Natural killer cell (primary cell): ENCODE measurements at regions not wholly inside any gene's neighbourhood (a gene's known extent, or its start where the extent isn't known, plus 50 kb on each side); places are given as distances from the start of the nearest gene placed in this dataset.

Source experiments
- ATAC-seq, 3 donors: fragments of 150-1000 bp in 2 of 3; fragments of 200-7000 bp in 1 of 3; cut with Tn5 transposase; 1 replicate in 1 of 3; 2 replicates in 2 of 3; pipeline ENCODE4 v1.10.0; 2021; ENCODE audit warnings: mild to moderate bottlenecking in 2 of 3, moderate library complexity in 2 of 3
- DNase-seq, 2 donors: peaks; one replicate each; pipeline versions ENCODE4 v3.0.0 to v3.0.0-alpha.2; 2013 to 2021; ENCODE audit warnings: mixed read lengths in 1 of 2
- H3K27ac ChIP-seq: one replicate; pipeline ENCODE4 v1.5.1; 2013; ENCODE audit warnings: mild to moderate bottlenecking, low read length
- H3K27me3 ChIP-seq: one replicate; pipeline ENCODE4 v1.6.1; 2013; ENCODE audit warnings: low read length; ENCODE audit not compliant: control insufficient read depth, insufficient read depth
- H3K36me3 ChIP-seq: one replicate; pipeline ENCODE4 v1.6.1; 2013; ENCODE audit warnings: low read length; ENCODE audit not compliant: control insufficient read depth, insufficient read depth
- H3K4me1 ChIP-seq: one replicate; pipeline ENCODE4 v1.6.1; 2013; ENCODE audit warnings: low read length; ENCODE audit not compliant: control insufficient read depth, insufficient read depth
- H3K4me3 ChIP-seq: one replicate; pipeline ENCODE4 v1.5.1; 2013; ENCODE audit warnings: low read length
- H3K9me3 ChIP-seq: one replicate; pipeline ENCODE4 v1.6.1; 2013; ENCODE audit warnings: low read length; ENCODE audit not compliant: control insufficient read depth, insufficient read depth
- H3K27ac Mint-ChIP-seq, 2 donors: one replicate each; pipeline ENCODE4 v1.8.0; 2022; ENCODE audit warnings: mild to moderate bottlenecking in 2 of 2, mixed read lengths in 2 of 2, moderate library complexity in 1 of 2
- H3K27me3 Mint-ChIP-seq, 2 donors: one replicate each; pipeline ENCODE4 v1.8.0; 2022; ENCODE audit warnings: low read depth in 2 of 2, mixed read lengths in 2 of 2
- H3K36me3 Mint-ChIP-seq: one replicate; pipeline ENCODE4 v1.8.0; 2022; ENCODE audit warnings: mixed read lengths
- H3K4me1 Mint-ChIP-seq, 2 donors: one replicate each; pipeline ENCODE4 v1.8.0; 2022; ENCODE audit warnings: mixed read lengths in 2 of 2
- H3K4me3 Mint-ChIP-seq: one replicate; pipeline ENCODE4 v1.8.0; 2022; ENCODE audit warnings: mild to moderate bottlenecking, moderate library complexity, mixed read lengths
- H3K9me3 Mint-ChIP-seq, 2 donors: one replicate each; pipeline ENCODE4 v1.8.0; 2022; ENCODE audit warnings: mixed read lengths in 2 of 2
- WGBS: methylation state at CpG from one replicate; pipeline ENCODE4 v1.1.7; 2013; ENCODE audit warnings: missing lambda C conversion rate; ENCODE audit not compliant: insufficient coverage; 5-methylcytosine and 5-hydroxymethylcytosine counted together
- intact Hi-C: fragments of 100-400 bp; cut with micrococcal nuclease; formaldehyde crosslinking; loops from one replicate; pipeline ENCODE4 v1.14.2; 2022
- TF ChIP-seq, protein P1 (sequence below): fragments of 200-600 bp; IDR thresholded peaks from one replicate; pipeline ENCODE4 v1.8.0; 2022; ENCODE audit warnings: antibody characterized with exemption

DNA sequence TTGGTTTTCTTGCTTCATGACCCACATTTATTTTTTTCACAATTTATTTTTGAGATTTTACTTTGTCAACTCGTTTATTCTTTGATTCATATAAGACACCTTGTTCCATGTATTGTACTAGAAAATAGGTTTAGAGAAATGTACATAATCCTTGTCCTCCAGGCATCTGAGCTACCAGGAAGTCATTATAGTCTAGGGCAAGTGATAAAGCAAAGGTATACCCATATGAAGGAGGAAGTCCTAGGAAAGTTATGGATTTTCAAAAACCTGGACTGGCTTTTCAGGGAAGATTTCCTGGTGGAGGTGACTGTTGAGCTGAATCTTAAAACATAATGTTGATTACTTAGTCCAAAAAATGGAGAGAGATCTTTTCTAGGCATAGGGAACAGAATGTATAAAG is 98.8 kb upstream of the SHISA6 start:
- H3K36me3 Mint-ChIP-seq = no peaks in the 10 kb centered on the region
- H3K27ac Mint-ChIP-seq = no peak overlapping the region
- intact Hi-C loops = no loop called here
- H3K4me1 Mint-ChIP-seq = no peaks in the 10 kb centered on the region
- DNase-seq (no peak), ATAC-seq (no peak)
- TF ChIP-seq, protein P1, sequence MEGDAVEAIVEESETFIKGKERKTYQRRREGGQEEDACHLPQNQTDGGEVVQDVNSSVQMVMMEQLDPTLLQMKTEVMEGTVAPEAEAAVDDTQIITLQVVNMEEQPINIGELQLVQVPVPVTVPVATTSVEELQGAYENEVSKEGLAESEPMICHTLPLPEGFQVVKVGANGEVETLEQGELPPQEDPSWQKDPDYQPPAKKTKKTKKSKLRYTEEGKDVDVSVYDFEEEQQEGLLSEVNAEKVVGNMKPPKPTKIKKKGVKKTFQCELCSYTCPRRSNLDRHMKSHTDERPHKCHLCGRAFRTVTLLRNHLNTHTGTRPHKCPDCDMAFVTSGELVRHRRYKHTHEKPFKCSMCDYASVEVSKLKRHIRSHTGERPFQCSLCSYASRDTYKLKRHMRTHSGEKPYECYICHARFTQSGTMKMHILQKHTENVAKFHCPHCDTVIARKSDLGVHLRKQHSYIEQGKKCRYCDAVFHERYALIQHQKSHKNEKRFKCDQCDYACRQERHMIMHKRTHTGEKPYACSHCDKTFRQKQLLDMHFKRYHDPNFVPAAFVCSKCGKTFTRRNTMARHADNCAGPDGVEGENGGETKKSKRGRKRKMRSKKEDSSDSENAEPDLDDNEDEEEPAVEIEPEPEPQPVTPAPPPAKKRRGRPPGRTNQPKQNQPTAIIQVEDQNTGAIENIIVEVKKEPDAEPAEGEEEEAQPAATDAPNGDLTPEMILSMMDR = no peak
- H3K9me3 Mint-ChIP-seq = no peaks in the 10 kb centered on the region
- H3K4me3 Mint-ChIP-seq = no peak overlapping the region
- Histone ChIP-seq H3K9me3 (no peaks in the 10 kb centered on the region), H3K36me3 (no peaks in the 10 kb centered on the region), H3K27me3 (no peaks in the 10 kb centered on the region), H3K4me3 (no peak overlapping the region), H3K27ac (no peak overlapping the region), H3K4me1 (no peaks in the 10 kb centered on the region)
- peaks cover 0 to 5% of the 10 kb centered on the region in 2 donors for H3K27me3 Mint-ChIP-seq
- WGBS = no CpG with 5 or more reads among the region's 1 CpG

DNA sequence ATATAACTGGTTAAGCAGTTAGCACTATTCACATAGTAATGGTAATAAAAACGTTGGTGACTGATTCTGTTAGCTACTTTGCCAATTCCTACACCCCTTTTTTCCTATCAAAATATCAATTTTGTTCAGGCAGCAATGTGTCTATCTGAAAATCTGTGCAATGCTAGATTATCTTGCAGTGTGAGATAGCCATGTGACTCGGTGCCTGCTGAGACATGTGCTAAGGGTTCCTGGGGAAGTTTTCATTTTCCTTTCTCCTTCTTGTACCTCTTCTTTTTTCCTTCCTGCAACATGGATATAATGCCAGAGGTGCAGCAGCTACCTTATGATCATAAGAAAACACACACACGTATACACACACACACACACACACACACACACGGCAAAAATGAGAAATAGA is 100.5 kb upstream of the SHISA6 start:
- H3K4me3 ChIP-seq = no peak overlapping the region
- no peak for ATAC-seq

DNA sequence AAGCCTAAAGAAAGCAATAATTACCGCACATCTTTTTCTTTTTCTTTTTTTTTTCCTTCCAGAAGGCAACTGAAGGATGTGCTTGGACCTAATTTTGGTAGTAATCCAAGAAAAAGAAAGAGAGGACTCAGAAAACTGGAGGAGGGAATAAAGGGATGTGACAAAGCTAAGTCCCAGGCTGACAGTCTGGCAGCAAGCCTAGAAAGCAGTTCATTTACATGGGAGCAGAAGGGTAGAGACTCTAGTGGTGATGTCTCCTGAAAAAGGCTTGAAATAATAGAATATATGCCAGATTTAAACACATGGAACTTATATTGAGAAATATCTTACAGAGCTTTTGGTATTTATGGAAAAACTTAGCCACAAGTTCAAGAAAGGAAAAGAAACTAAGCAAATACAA is 101.0 kb upstream of the SHISA6 start:
- TF ChIP-seq, protein P1 = no peak
- Mint-ChIP-seq H3K27ac (no peak overlapping the region), H3K9me3 (no peaks in the 10 kb centered on the region), H3K36me3 (no peaks in the 10 kb centered on the region), H3K4me1 (no peaks in the 10 kb centered on the region), H3K4me3 (no peak overlapping the region), H3K27me3 (peaks cover 0 to 5% of the 10 kb centered on the region in 2 donors)
- H3K27ac ChIP-seq = no peak overlapping the region
- no peak for DNase-seq
- H3K27me3 ChIP-seq = no peaks in the 10 kb centered on the region
- H3K36me3 ChIP-seq = no peaks in the 10 kb centered on the region
- no peaks in the 10 kb centered on the region for H3K4me1 ChIP-seq
- no peaks in the 10 kb centered on the region for H3K9me3 ChIP-seq
- no peak for ATAC-seq
- H3K4me3 ChIP-seq = no peak overlapping the region
- no CpG with 5 or more reads among the region's 1 CpG for WGBS
- intact Hi-C loops = no loop called here

More for the DNA sequence above, 100.5 kb upstream of the SHISA6 start:
- Histone ChIP-seq H3K27ac (no peak overlapping the region), H3K27me3 (no peaks in the 10 kb centered on the region), H3K9me3 (no peaks in the 10 kb centered on the region), H3K4me1 (no peaks in the 10 kb centered on the region), H3K36me3 (no peaks in the 10 kb centered on the region)
- 82% methylated on average over 1 of the region's 4 CpGs for WGBS
- intact Hi-C loops = no loop called here
- Mint-ChIP-seq H3K27ac (no peak overlapping the region), H3K4me1 (no peaks in the 10 kb centered on the region), H3K4me3 (no peak overlapping the region), H3K36me3 (no peaks in the 10 kb centered on the region), H3K27me3 (peaks cover 0 to 5% of the 10 kb centered on the region in 2 donors), H3K9me3 (no peaks in the 10 kb centered on the region)
- TF ChIP-seq, protein P1 = no peak
- no peak for DNase-seq

DNA sequence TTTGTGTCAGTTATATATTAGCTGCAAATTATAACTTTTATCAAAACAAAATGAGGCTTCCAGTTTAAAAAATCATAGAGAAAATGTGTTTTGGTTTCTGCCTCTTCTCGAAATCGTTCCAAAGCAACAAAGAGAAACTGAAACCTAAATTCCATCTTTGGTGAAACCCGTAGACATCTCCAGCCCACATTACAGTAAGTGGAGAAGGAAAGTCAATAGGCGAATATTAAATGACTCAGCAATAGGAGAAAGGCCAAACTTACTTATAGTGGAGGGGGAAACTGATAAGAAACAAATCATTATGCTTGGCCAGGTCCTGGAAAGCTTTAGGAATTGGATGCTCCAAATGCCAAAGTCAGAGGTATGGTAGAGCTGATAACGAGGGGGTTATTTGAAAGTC is 103.0 kb upstream of the SHISA6 start:
- H3K4me1 Mint-ChIP-seq = no peaks in the 10 kb centered on the region
- H3K27ac Mint-ChIP-seq = no peak overlapping the region
- H3K9me3 Mint-ChIP-seq = no peaks in the 10 kb centered on the region
- TF ChIP-seq, protein P1 = no peak
- H3K4me3 Mint-ChIP-seq = no peak overlapping the region
- ATAC-seq (no peak), DNase-seq (no peak)
- intact Hi-C loops = no loop called here
- Histone ChIP-seq H3K4me1 (no peaks in the 10 kb centered on the region), H3K36me3 (no peaks in the 10 kb centered on the region), H3K9me3 (no peaks in the 10 kb centered on the region), H3K4me3 (no peak overlapping the region), H3K27ac (no peak overlapping the region), H3K27me3 (no peaks in the 10 kb centered on the region)
- H3K36me3 Mint-ChIP-seq = no peaks in the 10 kb centered on the region
- peaks cover 0 to 5% of the 10 kb centered on the region in 2 donors for H3K27me3 Mint-ChIP-seq
- WGBS = 85% methylated on average over 2 of the region's 5 CpGs
